SK-N-SH (cell line): ENCODE measurements at regions not wholly inside any gene's neighbourhood (a gene's known extent, or its start where the extent isn't known, plus 50 kb on each side); places are given as distances from the start of the nearest gene placed in this dataset.

ENCODE experiments used
- GABPA ChIP-seq: IDR thresholded peaks from 2 replicates; pipeline ENCODE4 v1.4.0; 2012; ENCODE audit warnings: low read depth, mild to moderate bottlenecking
- GATA2 ChIP-seq: sonication (generic); formaldehyde crosslinking; IDR thresholded peaks from 2 replicates; pipeline ENCODE4 v1.5.0; 2020; ENCODE audit warnings: mild to moderate bottlenecking, missing genetic modification reagents
- RFX5 ChIP-seq: IDR thresholded peaks from 2 replicates; pipeline ENCODE4 v1.6.1; 2012; ENCODE audit warnings: mild to moderate bottlenecking, improper control_type of control experiment, low read length
- TF ChIP-seq, protein P1 (sequence below): IDR thresholded peaks from 2 replicates; pipeline ENCODE4 v1.6.1; 2012; ENCODE audit warnings: mild to moderate bottlenecking, low read depth, low read length, moderate library complexity
- TF ChIP-seq, protein P2 (sequence below): IDR thresholded peaks from 2 replicates; pipeline ENCODE4 v1.4.0; 2012; ENCODE audit warnings: low read depth, borderline replicate concordance

DNA sequence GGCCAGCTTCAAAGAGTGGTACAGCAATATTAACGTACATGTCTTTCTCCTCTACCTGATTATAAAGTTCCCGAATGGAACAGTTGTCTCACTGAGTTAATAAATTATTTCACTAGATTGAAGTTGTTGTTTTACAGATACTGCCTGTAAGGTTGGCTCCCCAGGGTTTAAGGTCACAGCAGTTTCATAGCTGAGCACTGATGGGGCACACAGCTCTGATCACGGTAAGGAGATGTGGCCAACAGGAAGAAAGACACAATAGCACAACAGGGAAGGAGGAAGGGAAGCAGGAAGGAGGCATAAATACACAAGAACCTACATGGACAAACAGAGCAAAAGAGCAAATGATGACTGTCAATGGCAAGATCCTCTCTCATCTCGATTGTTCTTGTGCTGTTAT, 215.6 kb downstream of the WNT5A start:
- TF ChIP-seq GABPA (no peak), RFX5 (no peak), GATA2 (CRISPR knock-in tag) (no peak)
- TF ChIP-seq, protein P1, sequence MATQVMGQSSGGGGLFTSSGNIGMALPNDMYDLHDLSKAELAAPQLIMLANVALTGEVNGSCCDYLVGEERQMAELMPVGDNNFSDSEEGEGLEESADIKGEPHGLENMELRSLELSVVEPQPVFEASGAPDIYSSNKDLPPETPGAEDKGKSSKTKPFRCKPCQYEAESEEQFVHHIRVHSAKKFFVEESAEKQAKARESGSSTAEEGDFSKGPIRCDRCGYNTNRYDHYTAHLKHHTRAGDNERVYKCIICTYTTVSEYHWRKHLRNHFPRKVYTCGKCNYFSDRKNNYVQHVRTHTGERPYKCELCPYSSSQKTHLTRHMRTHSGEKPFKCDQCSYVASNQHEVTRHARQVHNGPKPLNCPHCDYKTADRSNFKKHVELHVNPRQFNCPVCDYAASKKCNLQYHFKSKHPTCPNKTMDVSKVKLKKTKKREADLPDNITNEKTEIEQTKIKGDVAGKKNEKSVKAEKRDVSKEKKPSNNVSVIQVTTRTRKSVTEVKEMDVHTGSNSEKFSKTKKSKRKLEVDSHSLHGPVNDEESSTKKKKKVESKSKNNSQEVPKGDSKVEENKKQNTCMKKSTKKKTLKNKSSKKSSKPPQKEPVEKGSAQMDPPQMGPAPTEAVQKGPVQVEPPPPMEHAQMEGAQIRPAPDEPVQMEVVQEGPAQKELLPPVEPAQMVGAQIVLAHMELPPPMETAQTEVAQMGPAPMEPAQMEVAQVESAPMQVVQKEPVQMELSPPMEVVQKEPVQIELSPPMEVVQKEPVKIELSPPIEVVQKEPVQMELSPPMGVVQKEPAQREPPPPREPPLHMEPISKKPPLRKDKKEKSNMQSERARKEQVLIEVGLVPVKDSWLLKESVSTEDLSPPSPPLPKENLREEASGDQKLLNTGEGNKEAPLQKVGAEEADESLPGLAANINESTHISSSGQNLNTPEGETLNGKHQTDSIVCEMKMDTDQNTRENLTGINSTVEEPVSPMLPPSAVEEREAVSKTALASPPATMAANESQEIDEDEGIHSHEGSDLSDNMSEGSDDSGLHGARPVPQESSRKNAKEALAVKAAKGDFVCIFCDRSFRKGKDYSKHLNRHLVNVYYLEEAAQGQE = no peak
- TF ChIP-seq, protein P2, sequence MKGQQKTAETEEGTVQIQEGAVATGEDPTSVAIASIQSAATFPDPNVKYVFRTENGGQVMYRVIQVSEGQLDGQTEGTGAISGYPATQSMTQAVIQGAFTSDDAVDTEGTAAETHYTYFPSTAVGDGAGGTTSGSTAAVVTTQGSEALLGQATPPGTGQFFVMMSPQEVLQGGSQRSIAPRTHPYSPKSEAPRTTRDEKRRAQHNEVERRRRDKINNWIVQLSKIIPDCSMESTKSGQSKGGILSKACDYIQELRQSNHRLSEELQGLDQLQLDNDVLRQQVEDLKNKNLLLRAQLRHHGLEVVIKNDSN = no peak
